ENCODE measurements at regions not wholly inside any gene's neighbourhood (a gene's known extent, or its start where the extent isn't known, plus 50 kb on each side); places are given as distances from the start of the nearest gene placed in this dataset.
"Not testable (repeated sequence)": the region's sequence is repeated elsewhere in the genome, so short reads cannot be mapped to it uniquely, and the experiment has no call there.

DNA sequence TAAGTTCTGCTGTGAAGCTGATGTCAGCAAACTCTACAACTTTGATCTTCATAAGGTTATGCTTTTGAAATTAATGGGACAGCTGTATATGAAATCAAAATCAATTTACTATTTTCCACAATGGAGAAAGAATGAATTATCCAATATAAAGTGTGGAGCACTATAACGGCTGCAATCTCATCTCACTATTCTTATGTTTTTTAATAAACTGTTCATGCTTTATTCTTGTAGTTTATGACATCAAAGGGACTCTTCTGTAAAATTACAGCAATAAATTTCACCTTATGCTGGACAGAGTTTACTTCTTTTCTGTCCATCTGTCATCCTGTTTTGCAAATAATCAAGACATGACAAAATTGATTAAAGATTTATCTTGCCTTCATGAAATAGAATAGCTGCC, 192.5 kb downstream of the TECRL start:
- FAIRE-seq = no peak

DNA sequence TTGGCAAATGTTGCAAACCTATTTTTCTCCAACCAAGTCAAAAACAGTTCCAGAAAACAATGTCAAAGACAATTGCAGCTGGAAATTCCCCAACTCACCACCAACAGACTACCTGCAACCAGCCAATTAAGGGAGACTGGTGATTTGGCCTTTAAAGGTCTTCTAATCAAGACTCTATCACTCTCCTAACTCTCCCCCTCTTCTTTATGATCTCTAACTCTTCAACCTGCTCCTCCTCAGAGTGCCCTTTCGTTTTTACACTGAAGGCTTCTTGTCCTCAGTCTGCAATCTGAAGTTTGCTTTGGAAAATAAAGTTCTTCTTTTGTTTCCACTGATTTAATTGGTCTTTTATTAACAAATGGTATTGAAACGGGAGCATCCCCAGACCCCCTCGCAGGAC, 203.9 kb downstream of the TECRL start:
- no peak for FAIRE-seq

DNA sequence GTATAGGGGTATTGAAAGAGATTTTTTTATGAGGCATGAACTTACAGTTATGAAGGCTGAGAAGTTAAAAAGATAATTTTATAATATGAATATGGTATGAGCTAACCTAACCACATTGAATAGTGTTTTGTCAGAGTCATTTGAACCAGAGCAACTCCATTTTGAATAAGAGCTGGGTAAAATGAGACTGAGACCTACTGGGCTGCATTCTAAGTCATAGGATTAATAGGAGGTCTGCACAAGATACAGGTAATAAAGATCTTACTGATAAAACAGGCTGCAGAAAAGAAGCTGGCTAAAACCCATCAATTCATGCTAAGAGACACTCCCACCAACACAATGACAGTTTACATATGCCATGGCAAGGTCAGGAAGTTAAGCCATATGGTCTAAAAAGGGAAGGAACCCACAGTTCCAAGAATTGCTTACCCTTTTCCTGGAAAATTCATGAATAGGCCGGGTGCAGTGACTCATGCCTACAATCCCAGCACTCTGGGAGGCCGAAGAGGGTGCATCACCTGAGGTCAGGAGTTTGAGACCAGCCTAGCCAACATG, 209.2 kb downstream of the TECRL start:
- FAIRE-seq = no peak

DNA sequence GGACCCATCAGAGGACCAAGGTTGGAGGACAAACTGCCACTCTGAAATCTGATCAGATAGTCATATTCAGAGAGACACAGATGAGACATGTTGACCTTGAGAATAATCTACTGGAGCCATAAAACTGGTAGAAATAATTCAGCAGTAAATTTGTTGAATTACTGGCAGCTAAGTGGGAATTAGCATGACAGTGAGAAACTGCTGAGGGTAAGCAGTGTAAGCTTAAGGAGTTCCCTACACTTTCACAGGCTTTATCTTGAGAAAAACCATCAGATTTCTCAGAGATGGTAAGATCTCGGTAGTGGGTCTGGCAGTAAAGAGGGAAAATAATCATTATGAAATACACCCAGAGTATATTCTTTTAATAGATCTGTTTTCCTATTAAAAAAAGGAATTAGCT, 213.7 kb downstream of the TECRL start:
- no peak for FAIRE-seq

DNA sequence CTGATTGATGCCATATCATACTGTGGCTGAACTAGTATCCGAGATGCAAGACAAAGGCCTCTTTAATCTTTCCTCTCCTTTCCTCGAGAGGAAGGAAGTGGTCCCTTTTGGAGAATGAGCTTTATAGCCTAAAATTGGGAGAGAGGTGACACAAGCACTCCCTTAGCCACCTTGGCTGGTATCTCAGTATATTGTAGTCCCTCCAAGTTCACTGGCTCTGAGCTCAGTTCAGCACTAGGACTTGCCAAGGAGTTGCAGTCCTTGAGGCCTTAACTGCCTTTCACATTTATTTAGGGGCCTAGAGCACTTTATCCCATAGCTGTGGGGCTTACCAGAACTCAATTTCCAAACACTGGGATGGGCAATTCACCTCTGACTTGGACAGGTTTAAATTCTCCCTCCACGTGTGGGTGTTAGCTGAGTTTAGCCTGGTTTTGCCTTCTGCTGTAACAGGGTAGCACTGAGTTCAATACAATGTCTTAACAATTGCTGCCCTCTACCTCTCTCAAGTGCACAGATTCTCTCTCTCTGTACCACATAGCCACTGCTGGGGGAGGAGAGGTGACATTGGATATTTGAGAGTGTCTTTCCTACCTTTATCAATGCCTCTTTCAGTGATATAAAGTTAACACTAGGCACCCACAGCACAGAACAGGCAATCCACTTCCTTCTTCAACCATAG, 216.4 kb downstream of the TECRL start:
- FAIRE-seq = no peak

DNA sequence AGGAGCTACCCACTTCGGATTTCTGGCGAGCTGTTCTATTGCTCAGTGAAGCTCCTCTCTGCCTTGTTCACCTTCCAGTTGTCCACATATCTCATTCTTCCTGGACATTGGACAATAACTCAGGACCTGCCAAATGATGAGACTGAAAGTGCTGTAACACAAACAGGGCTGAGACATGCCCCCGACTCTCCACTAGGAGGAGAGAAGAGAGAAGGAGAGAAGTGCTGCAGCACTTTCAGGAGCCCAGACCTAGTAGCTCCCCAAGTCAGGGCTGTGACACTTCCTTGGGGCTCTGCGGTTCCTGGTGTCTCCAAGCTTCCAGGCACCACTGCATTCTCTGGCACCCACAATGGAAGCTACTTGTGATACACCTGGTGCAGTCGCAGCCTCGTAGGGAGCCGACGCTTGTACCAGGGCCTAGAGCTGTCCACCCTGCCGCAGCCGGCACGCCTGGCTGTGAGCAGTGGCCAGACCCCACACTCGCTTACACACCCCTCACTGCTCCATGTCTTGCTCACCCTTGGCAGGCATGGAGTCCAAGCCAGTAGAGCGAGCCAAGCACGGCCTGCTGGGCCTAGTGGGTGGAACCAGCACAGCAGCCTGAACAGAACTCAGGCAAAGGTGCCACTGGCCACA, 234.9 kb downstream of the TECRL start:
- no peak for FAIRE-seq

DNA sequence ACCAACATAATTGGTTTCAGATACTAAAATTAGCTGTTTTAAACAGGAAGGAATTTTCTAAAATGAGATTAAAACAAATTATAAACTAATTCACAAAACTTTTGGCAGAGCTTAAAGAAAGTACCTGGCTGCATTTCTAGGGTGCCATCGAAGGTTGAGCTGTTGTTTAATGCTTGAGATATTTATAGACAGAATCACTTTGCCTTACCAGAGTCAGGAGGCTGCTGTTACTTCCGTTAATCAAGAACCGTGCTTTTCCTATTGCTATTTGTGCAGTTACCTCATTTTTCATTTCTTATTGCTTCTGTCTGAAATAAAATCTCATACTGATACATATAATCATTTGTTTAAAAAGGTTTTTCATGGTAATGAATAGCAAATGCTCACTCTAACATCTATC, 242.9 kb downstream of the TECRL start:
- no peak for FAIRE-seq

DNA sequence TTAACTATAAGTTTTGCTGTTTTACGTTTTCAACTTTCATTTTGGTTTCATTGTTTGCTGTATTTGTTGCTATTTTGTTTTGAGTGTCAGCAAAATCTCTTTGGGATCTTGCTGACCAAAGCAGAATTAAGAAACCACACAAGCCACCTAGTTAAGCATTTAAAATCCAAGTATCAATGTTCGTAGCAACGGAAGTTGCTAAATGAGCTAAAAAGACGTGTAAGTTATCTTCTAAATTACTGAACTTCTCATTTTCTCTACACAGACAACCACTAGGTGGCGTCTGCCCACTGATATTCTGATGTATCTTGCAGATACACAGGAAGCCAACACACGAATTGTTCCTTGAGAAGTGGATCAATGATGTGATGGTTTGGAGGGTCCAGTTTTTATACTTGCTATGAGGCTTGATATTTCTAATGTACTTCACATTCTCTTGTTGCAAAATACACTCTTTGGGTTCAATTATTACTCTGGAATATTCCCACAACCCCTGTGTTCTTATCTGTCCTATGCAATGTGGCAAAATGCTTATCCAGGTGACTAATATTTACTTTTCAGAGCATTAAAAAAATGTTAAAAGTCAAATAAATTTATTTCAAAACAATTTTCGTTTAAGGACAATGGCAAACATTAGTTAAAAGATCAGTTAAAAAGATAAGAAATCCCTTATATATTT, 250.5 kb downstream of the TECRL start:
- peak; percentile 91 for FAIRE-seq

DNA sequence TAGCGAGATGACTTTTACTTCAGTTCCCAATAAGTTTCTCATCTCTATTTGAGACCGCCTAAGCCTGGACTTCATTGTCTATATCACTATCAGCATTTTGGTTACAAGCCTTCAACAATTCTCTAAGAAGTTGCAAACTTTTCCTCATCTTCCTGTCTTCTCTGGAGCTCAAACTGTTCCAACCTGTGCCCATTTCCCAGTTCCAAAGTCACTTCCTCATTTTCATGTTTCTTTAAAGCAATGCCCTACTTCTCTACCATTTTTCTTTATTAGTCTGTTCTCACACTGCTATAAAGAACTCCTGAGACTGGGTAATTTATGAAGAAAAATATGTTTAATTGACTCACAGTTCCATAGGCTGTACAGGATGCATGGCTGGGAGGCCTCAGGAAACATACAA, 251.9 kb downstream of the TECRL start:
- FAIRE-seq = no peak

DNA sequence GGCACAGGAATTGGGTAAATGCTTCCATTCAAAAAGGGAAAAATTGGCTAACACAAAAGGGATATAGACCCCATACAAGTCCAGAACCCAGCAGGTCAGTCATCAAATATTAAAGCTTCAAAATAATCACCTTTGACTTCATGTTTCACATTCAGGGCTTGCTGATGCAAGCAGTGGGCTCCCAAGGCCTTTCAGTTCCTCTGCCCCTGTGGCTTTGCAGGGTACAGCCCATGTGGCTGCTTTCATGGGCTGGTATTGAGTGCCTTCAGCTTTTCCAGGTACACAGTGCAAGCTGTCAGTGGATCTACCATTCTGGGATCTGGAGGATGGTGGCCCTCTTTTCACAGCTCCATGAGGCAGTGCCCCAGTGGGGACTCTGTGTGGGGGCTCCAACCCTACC, 253.0 kb downstream of the TECRL start:
- FAIRE-seq = no peak

DNA sequence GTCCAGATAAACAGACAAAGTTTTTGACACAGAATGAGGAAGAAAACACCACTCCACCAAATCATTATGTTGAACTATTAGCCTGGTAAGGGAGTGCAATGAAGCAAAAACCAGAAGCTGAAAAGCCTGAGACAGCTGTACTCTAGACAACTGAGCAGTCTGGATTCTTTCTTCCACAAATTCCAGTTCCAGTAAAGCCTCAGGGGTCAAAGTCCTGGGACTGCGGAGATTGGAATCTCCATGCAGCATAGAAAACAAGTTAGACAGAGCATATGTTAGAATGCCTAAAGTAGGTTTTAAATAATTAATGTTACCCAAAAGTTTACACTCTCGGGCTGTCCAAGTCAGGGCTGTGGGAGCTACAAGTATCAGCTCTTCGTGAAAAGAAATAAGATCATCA, 263.2 kb downstream of the TECRL start:
- FAIRE-seq = no peak

DNA sequence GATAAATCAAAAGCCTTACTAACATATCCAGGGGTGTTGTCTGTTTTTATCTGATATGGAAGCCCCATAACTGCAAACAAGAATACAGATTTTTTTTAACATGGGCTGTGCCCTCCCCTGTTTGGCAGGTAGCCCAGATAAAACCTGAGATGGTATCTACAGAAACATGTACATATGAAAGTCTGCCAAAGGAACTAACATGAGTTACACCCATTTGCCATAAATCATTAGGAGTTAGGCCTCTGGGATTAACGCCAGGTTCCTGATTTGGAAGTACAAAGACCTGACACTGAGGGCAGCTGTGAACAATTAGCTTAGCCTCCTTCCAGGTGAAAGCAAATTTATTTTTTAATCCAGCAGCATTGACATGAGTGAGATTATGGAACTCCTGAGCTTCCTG, 264.3 kb downstream of the TECRL start:
- no peak for FAIRE-seq

DNA sequence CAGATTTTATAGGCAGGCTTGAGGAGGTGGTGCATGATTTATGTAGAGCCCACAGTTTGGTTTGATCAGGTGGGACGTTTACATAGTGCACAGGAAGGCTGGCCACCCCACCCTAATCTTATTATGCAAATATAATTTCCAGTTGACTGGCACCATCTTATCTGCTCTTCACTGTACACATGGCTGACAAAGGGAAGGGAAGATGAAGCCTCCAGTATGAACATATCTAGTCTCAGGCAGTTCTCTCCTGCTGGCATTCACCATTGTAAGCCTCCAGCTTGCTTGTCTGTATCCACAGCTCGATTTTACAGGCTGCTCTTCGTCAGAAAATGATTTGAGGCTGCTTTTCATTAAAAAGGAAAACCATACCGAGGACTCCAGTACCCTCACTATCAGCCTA, 278.3 kb downstream of the TECRL start:
- no peak for FAIRE-seq

DNA sequence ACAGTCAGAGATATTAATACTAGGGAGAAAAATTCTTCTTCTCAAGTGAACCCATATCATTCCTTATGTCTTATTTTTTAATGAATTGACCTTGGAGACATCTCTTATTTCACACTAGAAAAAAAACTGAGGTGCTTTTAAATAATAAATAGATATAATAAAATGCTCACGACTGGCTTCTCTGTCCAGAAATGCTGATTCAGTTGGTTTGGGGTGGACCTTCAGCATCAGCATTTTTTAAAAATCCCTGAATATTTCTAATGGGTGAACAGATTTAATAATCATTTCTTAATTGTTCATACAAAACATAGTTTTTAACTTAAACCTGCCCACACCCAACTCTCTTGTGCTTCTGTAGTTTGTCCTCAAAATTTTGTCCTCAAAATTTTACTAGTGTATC, 283.9 kb downstream of the TECRL start:
- no peak for FAIRE-seq

DNA sequence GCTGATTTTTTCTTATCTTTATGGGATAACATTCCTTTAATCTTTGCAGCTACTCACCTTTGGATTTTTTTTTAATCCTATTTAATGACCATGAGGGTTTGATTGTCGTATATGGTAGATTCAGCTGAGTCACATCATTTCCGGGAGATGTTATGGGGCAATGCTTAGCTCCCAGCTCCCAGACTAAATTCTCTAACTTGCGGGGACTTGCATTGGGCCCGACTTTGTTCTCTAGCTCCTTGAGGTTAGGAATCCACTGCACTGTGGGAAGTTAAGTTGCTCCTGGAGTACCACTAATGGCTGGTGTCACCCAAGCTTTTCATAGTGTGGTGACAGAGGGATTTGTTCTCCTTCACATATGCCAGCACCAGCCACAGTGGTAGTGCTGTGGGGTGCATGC, 287.4 kb downstream of the TECRL start:
- FAIRE-seq = no peak

DNA sequence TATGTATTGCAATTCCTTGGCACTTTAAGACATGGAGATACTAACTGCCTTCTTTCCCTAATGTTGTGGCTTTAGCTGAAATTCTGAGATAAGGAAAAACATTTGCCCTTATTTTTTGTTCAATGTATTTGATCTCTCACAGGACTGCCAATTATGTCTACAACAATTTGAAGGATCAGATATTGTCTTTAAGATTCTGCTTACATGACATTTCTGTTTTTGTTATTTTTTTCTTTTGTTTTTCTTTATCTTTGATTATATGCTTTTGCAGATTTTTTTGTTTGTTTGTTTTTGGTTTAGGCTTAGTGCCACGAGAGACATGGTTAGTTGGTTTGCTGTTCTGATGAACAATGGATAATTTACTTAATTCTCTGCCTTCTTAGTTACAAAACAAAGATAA, 303.3 kb downstream of the TECRL start:
- FAIRE-seq = no peak

DNA sequence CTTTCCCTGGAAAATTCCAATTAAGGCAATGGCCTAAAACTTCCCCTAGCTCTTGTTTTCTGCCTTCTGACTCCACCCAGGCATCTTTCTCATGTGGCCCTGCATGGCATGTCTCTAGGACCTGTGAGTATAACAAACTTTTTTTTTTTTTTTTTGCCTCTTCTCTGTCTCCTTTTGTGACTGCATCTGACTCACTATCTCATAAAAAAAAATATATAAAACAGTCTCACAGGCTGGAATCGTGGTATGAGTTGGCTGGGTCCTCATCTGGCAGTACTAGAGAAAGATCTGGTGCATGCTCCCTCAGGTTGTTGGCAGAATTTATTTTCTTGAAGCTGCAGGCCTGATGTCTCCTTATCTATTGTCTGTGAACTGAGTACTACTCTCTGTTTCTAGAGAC, 313.9 kb downstream of the TECRL start:
- FAIRE-seq = no peak

DNA sequence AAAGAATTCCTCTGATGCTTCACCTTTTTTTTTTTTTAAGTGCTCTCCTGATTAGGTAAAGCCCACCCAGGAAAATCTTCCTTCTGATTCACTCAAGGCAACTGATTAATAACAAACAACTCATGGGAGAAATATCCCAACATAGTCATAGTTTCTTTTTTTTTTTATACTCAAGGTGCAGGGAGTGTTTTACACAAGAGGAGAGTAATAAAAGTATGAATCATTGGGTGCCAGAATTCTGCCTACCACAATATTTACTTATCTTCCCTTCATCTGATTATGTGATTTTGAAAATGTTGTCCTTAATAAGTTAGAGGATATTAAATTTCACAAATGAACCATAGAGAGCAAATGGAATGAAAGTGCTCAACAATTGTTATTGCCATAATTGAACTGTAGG, 329.9 kb downstream of the TECRL start:
- FAIRE-seq = no peak

DNA sequence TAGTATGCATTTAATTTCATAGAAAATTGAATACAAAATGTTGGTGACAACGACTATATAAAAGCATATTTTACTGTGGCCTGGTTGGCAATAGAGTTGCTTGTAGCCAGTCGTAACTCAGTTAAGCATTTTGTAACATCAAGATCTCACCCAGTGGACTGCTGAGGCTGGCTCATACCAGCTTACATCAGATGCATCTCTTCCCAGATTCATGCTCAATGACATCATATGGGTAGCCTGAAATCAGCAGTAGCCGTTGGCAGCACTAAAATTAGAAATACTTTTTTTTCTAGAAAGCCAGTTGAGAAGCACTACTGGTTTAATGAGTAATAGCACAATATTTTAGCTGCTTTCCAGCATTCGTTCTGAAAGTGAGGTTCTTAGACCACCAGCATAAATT, 341.2 kb downstream of the TECRL start:
- no peak for FAIRE-seq

DNA sequence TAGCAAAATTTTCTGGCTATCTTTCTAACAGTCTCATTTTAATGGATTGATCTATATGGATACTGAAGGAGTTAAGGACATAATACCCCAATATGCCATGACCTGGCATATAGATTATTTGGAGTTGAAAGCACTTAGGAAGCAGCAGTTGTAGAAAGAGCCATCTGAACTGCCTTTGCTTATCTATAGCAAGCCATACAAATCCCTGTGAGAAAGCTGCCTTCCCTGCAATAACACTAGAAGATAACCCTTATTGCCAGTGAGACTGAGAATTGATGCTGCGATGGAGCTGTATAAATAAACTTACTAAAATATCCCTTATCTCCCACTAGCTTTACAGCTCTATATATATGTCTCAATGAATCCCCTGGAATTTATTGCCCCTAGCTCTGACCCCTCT, 346.3 kb downstream of the TECRL start:
- FAIRE-seq = no peak

DNA sequence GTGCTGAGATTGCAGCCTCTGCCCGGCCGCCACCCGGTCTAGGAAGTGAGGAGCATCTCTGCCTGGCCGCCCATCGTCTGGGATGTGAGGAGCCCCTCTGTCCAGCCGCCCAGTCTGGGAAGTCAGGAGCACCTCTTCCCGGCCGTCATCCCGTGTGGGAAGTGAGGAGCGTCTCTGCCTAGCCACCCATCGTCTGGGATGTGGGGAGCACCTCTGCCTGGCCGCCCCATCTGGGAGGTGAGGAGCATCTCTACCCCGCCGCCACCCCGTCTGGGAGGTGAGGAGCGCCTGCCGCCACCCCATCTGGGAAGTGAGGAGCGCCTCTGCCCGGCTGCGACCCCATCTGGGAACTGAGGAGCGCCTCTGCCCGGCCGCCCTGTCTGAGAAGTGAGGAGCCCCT, 372.2 kb downstream of the TECRL start:
- FAIRE-seq = not testable (repeated sequence)

DNA sequence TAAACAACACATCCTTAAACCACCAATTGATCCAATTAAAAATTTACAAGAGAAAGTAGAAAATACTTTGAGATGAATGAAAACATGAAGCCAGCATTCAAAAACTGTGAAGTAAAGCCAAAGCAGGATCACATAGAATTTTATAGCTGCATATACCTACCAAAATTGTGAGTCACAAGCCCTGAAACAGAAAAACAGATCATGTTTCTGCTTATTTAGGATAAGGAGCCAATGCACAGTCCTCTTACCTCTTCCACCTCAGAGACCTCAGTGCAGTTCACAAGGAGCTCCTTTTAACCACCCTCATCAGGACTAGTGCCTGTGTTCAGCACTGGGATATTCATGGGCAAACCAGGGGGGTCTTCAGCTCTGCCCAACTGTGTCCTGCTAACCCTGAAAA, 386.7 kb downstream of the TECRL start:
- no peak for FAIRE-seq

DNA sequence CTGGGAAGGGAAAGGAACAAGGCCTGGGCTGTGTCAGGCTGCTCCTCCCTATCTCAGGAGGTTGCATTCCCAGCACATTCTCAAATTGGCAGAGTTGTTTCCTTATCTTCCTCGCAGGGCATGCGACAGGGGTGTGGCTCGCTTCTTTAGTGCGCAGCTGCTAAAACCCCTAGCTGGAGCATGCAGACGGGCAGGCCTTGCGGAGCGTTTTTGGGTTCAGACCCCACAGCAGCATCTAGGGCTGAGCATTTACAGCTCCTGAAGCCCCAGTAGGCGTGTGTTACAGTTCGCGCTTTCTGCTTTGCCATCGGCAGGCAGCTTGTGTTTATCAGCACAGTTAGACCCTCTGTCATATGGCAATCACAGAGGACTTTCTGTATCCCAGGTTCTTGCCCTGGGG, 392.4 kb downstream of the TECRL start:
- FAIRE-seq = no peak

DNA sequence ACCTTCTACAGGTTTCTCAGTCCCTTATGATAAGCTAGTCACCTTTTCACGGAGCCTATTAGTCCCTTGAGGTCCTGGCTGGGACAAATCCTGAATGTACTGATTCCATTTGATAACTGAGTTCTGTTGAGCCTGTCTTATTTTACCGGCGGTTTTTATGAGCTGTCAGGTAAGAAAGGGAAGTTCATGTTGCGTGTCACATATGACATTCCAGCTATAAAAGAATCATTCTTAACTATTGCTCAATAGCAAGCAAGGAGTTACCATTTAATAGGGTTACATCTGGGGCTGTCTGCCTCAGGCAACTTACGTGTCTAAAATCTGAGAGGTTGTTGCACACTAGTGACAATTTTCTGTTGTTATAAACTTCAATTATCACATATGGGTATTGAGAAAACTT, 394.6 kb downstream of the TECRL start:
- FAIRE-seq = no peak
